Skeletal muscle tissue (tissue), 3 donors: ENCODE measurements at regions not wholly inside any gene's neighbourhood (a gene's known extent, or its start where the extent isn't known, plus 50 kb on each side); places are given as distances from the start of the nearest gene placed in this dataset.

Source experiments
- H3K27ac ChIP-seq: one replicate; pipeline ENCODE4 v1.7.0; 2013; ENCODE audit warnings: mild to moderate bottlenecking, low read depth, low read length, inconsistent platforms
- H3K27me3 ChIP-seq, 3 donors: one replicate each; pipeline ENCODE4 v1.7.0; 2013; ENCODE audit warnings: low read length in 3 of 3; ENCODE audit not compliant: control insufficient read depth in 3 of 3, insufficient read depth in 3 of 3
- H3K36me3 ChIP-seq, 3 donors: one replicate each; pipeline ENCODE4 v1.7.0; 2013; ENCODE audit warnings: low read length in 3 of 3; ENCODE audit not compliant: control insufficient read depth in 3 of 3, insufficient read depth in 3 of 3
- H3K4me1 ChIP-seq, 3 donors: one replicate each; pipeline ENCODE4 v1.7.0; 2013; ENCODE audit warnings: low read length in 3 of 3, mild to moderate bottlenecking in 3 of 3; ENCODE audit not compliant: control insufficient read depth in 3 of 3, insufficient read depth in 3 of 3
- H3K4me3 ChIP-seq, 3 donors: one replicate each; pipeline ENCODE4 v1.7.0; 2013; ENCODE audit warnings: low read length in 3 of 3
- H3K9ac ChIP-seq, 3 donors: one replicate each; pipeline ENCODE4 v1.7.0; 2013; ENCODE audit warnings: low read length in 3 of 3, mild to moderate bottlenecking in 3 of 3, moderate library complexity in 2 of 3, low read depth in 1 of 3
- H3K9me3 ChIP-seq, 3 donors: one replicate each; pipeline ENCODE4 v1.7.0; 2013; ENCODE audit warnings: low read length in 3 of 3; ENCODE audit not compliant: control insufficient read depth in 3 of 3
- donor health status: Osteomylitis.

DNA sequence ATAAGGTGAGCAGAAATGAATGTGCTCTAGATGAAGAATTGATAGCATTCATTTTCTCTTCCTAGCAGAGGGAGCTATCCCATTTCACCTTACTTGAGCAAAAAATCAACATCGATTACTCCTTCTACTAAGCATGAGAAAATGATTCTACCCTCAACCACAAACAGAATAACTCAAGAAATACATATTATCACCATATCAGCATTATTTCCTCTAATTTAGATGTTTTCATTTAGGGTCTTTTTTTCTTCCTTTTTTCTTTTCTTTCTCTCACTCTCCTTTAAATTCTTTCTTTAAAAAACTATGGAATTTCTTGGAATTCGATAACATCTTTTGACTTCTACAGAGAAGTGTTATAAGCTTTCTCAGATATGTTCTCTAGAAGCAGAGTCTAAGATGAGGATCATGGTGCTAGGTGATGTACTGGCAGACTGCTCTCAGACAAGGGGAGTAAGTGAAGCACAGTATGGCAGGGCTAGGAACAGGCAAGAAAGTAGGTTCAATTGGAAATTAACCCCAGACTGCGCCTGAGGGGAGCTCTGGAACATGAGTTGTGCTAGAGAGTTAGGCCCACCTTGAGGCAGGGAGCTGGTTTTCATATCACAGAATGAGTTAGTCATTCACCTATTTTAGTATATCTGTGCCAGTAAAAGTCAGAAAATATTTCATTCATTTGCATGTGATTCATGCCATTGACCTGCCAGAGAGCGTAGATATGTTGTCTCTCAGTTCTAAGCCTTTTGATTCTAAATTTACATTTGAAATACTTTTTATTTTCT is 279.2 kb upstream of the KCNH8 start:
- H3K9me3 ChIP-seq, result no peaks in the 10 kb centered on the region
- H3K4me1 ChIP-seq, result no peaks in the 10 kb centered on the region
- no peaks in the 10 kb centered on the region for H3K27me3 ChIP-seq
- H3K9ac ChIP-seq, result no peak overlapping the region
- no peak overlapping the region for H3K27ac ChIP-seq
- H3K36me3 ChIP-seq, result no peaks in the 10 kb centered on the region
- H3K4me3 ChIP-seq, result no peak overlapping the region

DNA sequence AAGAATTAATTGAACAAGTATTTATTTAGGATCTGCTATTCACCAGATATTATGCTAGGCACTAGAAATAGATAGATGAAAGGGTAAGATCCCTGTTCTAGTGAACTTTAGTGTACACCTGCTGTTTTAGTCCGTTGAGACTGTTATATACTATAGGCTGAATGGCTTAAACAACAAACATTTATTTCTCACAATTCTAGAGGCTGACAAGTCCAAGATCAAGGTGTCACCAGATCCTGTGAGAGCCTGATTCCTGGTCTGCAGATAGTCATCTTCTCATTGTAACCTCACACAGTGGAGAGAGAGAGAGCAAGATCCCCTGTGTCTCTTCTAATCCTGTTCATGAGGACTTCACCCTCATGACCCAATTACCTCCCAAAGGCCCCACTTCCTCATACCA is 281.4 kb upstream of the KCNH8 start:
- H3K9me3 ChIP-seq, result no peaks in the 10 kb centered on the region
- no peak overlapping the region for H3K4me3 ChIP-seq
- no peaks in the 10 kb centered on the region for H3K27me3 ChIP-seq
- no peak overlapping the region for H3K27ac ChIP-seq
- no peak overlapping the region for H3K9ac ChIP-seq
- no peaks in the 10 kb centered on the region for H3K36me3 ChIP-seq
- no peaks in the 10 kb centered on the region for H3K4me1 ChIP-seq

DNA sequence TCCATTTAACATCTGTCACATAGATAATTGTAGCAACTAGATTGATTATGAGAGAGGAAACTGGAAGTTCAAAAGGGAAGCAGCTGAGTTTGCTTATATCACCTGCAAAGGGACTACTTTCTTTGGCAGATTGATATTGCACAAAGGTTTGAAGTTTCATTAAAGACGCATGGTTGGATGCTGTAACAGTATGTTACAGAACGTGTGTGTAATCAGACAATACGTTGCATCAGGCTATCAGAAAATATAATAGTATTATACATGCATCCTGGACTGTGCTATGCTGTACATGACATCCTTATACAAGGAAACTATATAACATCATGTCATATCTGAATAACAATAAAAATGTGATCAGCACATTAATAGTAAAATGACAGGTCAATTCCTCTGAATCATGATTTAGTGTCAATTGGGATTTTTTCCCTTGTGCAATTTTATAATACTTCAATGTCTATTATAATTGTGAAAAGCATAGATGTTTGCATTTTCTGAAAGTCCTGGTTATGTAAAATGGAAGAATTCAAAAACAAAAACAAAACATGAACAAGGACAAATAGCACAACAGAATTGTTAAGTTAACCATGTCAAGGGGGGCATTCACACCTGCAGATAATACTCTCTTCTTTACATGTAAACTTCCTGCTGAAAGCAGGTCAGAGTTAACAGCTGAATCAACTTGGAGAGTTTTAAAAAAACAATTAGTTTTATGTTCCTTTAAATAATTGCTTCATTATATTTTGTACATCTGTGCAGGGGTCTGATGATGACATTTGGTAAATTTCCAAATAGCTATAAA is 283.2 kb upstream of the KCNH8 start:
- Histone ChIP-seq H3K4me3 (no peak overlapping the region), H3K27ac (no peak overlapping the region), H3K27me3 (no peaks in the 10 kb centered on the region), H3K36me3 (no peaks in the 10 kb centered on the region), H3K4me1 (no peaks in the 10 kb centered on the region), H3K9ac (no peak overlapping the region), H3K9me3 (no peaks in the 10 kb centered on the region)

DNA sequence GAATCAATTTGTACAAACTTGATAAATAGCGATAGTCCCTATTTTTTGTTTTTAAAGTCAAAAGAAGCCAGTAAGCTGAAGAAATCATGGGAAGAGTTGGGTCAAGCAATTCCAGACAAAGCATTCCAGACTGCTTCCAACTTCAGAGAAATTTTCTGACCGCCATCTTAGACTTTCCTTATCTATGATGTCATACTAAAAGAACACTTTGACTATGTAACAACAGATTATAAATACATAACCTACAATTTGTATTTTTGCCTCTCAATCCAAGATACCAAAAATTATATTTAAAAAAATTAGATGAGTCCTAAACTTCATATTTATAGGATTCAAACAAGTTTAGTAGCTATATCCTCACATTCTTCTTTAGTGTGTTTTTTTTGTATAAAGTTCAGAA is 286.2 kb upstream of the KCNH8 start:
- Histone ChIP-seq H3K9me3 (no peaks in the 10 kb centered on the region), H3K4me1 (no peaks in the 10 kb centered on the region), H3K4me3 (no peak overlapping the region), H3K9ac (no peak overlapping the region), H3K27me3 (no peaks in the 10 kb centered on the region), H3K36me3 (no peaks in the 10 kb centered on the region), H3K27ac (no peak overlapping the region)

DNA sequence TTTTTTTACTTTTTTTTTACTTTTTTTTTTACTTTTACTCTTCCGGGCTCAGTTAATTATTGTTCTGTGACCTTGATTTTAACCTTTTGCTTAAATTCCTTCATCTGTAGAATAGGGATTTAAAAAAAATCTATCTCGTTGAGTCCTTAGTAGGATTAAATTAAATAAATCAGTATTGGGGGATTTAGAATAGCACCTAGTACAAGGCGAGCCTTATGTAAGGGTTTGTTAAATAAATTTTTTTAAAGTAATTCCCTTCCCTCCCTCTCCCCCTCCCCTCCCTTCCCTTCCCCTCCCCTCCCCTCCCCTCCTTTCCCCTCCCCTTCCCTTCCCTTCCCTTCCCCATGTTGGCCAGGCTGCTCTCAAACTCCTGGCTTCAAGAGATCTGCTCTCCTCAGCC is 287.2 kb upstream of the KCNH8 start:
- no peak overlapping the region for H3K27ac ChIP-seq
- no peaks in the 10 kb centered on the region for H3K27me3 ChIP-seq
- H3K36me3 ChIP-seq, result no peaks in the 10 kb centered on the region
- H3K9me3 ChIP-seq, result no peaks in the 10 kb centered on the region
- H3K9ac ChIP-seq, result no peak overlapping the region
- no peaks in the 10 kb centered on the region for H3K4me1 ChIP-seq
- H3K4me3 ChIP-seq, result no peak overlapping the region

DNA sequence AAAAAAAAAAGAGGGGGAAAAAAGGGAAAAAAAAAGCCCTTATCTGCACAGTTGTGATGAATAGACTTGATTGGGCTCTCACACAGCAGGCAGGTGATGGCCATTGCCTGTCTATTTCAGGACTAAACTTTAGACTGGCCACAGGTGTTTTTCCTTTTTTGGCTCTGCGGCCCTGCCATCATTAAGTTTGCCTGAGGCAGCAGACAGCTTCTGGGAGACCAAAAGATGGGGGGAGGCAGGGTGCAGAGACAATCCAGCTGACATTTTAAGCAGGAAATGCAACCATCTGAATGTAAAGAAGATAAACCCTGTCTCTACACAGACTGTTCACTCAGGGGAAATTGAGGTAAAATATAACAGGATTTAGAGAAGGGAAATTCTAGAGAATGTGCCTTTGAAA is 295.0 kb upstream of the KCNH8 start:
- Histone ChIP-seq H3K27ac (no peak overlapping the region), H3K36me3 (no peaks in the 10 kb centered on the region), H3K27me3 (no peaks in the 10 kb centered on the region), H3K9me3 (no peaks in the 10 kb centered on the region), H3K9ac (no peak overlapping the region), H3K4me1 (no peaks in the 10 kb centered on the region), H3K4me3 (no peak overlapping the region)

DNA sequence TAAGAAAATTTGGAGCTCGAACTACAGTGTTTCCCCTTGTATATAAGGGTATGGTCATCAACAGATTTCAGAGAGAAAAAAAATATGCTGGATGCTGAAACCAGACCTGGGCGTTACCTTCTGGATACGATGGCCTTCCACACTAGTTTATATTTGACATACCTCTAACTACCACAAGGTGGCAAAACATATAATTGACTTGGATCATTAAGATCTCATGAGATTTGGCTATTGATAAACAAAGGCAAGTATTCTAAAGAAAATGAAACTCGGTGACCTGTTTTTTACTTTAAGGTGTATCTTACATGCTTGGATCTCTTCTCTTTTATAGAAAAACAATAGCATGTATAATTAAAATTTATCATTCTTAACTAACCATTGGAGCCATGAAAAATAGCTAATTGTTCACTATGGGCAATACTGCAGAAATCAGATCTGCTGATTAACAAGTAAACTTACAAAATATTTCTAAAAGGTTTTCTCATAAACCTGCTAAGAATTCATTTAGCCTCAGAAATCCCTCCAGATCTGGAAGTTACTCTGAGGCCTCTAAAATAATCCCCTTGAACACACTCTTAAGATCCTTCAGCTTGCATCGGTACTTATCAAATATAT is 300.6 kb upstream of the KCNH8 start:
- Histone ChIP-seq H3K36me3 (no peaks in the 10 kb centered on the region), H3K9me3 (no peaks in the 10 kb centered on the region), H3K27ac (no peak overlapping the region), H3K27me3 (no peaks in the 10 kb centered on the region), H3K9ac (no peak overlapping the region), H3K4me3 (no peak overlapping the region), H3K4me1 (no peaks in the 10 kb centered on the region)

DNA sequence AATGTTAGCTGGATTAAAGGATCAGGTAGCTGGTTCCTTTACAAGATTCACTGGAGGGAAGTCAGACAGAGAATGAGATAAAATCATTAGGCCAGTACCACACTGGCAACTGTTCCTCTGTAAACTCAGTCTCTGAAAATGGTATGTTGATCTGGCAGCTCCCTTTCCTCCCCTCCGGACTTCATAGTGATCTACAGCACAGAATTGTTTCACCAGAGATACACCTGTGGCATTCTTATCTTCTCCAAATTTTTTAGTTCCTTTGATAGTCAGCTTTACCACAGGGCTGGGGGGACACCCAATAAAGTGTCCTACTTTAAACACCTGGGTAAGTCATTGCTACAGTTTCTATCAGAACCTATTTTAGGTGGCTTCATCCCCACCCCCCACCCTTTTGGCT is 304.3 kb upstream of the KCNH8 start:
- Histone ChIP-seq H3K4me3 (no peak overlapping the region), H3K4me1 (no peaks in the 10 kb centered on the region), H3K27ac (no peak overlapping the region), H3K36me3 (no peaks in the 10 kb centered on the region), H3K9me3 (no peaks in the 10 kb centered on the region), H3K27me3 (no peaks in the 10 kb centered on the region), H3K9ac (no peak overlapping the region)

DNA sequence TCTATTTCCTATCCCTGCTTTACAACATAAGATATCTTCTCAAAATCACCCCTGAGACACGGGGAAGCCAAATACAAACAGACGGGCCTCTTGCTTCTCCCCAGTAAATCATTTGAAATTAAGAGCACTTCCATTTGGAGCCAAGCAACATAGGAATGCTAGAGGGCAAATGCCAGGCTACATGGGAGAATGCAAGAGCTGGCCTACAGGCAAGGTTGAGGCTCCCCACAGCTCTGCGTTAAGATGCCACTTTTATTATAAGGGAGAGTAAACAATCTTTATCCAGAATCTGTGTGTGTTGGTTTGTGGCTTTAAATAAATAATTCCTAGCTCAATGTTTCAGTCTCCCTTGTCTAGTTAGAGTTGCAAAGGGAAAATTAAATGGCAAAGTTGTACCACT is 305.1 kb upstream of the KCNH8 start:
- Histone ChIP-seq H3K4me3 (no peak overlapping the region), H3K4me1 (no peaks in the 10 kb centered on the region), H3K27ac (no peak overlapping the region), H3K36me3 (no peaks in the 10 kb centered on the region), H3K9me3 (no peaks in the 10 kb centered on the region), H3K27me3 (no peaks in the 10 kb centered on the region), H3K9ac (no peak overlapping the region)
